ENCODE measurements at regions not wholly inside any gene's neighbourhood (a gene's known extent, or its start where the extent isn't known, plus 50 kb on each side); places are given as distances from the start of the nearest gene placed in this dataset.

DNA sequence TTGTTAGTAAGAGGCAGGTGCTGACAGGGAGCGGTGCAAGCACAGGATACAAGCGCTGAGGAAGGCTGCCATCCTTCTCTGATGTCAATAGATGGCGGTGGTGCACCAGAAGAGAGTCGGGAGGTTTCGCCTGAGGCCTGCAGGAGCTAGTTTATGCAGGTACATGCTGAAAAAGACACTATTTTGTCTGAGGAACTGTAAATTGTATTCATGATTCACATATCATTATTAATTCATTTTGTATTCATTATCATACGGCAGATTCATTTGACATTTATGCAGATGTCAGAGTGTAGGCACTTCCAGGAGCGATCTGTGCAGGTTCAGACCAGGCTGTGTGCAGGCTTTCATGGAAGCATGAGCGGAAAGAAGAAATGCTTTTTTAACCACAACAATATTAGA, 824.0 kb downstream of the STIM2 start:
- in situ Hi-C loops (cut with MboI) (no loop called here), intact Hi-C loops (cut with micrococcal nuclease; ENCODE audit: unreplicated experiment) (loop anchor here (10.0 kb wide), 2 partner anchors 540 to 640 kb away; no protein-coding TSS in a partner anchor)
- no peak overlapping the region for H3K4me3 ChIP-seq
- no peak overlapping the region for H3K9ac ChIP-seq (ENCODE audit: control insufficient read depth, insufficient read depth, low read length)
- no peak for FAIRE-seq
- RAD21 ChIA-PET (ENCODE audit: unreplicated experiment) = interaction anchor here (0.6 to 1.8 kb wide), 13 partner anchors 9 to 1320 kb away, joined by 3 to 16 read pairs (median 3); no protein-coding TSS in a partner anchor
- no peaks in the 10 kb centered on the region for H3K27me3 ChIP-seq (replicated peaks in 1 of 2; ENCODE audit: control insufficient read depth in 2 of 2, insufficient read depth in 2 of 2, low read length in 1 of 2)
- no peaks in the 10 kb centered on the region for H3K79me2 ChIP-seq (ENCODE audit: control insufficient read depth, insufficient read depth, low read length)
- no peaks in the 10 kb centered on the region for H3K36me3 ChIP-seq (ENCODE audit: control insufficient read depth in 2 of 2, insufficient read depth in 2 of 2, low read length in 1 of 2)
- WGBS (ENCODE audit: insufficient coverage, insufficient replicate concordance, low lambda C conversion rate, missing lambda C conversion rate) = 28% methylated on average over 8 of the region's 8 CpGs
- no TSS peak for BruUV-seq (replicated peaks)
- no peak for TF ChIP-seq SP1 (IDR thresholded peaks at IDR 0.05; ENCODE audit: low read depth, low read length)
- no peak for TF ChIP-seq NR2F1 (conservative IDR thresholded peaks at IDR 0.05)
- TF ChIP-seq SMC3 (IDR thresholded peaks at IDR 0.05; ENCODE audit: borderline replicate concordance, low read length) = peak; percentile 60
- TF ChIP-seq RAD21 (IDR thresholded peaks at IDR 0.05; ENCODE audit: insufficient read depth, low read depth, low read length) = peak; percentile 75
- TF ChIP-seq, protein P1, sequence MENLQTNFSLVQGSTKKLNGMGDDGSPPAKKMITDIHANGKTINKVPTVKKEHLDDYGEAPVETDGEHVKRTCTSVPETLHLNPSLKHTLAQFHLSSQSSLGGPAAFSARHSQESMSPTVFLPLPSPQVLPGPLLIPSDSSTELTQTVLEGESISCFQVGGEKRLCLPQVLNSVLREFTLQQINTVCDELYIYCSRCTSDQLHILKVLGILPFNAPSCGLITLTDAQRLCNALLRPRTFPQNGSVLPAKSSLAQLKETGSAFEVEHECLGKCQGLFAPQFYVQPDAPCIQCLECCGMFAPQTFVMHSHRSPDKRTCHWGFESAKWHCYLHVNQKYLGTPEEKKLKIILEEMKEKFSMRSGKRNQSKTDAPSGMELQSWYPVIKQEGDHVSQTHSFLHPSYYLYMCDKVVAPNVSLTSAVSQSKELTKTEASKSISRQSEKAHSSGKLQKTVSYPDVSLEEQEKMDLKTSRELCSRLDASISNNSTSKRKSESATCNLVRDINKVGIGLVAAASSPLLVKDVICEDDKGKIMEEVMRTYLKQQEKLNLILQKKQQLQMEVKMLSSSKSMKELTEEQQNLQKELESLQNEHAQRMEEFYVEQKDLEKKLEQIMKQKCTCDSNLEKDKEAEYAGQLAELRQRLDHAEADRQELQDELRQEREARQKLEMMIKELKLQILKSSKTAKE (IDR thresholded peaks at IDR 0.05; ENCODE audit: low read depth, poor library complexity, severe bottlenecking) = no peak
- no peak for TF ChIP-seq CBX3 (IDR thresholded peaks at IDR 0.05; ENCODE audit: borderline replicate concordance, low read depth)
- TF ChIP-seq, protein P2, sequence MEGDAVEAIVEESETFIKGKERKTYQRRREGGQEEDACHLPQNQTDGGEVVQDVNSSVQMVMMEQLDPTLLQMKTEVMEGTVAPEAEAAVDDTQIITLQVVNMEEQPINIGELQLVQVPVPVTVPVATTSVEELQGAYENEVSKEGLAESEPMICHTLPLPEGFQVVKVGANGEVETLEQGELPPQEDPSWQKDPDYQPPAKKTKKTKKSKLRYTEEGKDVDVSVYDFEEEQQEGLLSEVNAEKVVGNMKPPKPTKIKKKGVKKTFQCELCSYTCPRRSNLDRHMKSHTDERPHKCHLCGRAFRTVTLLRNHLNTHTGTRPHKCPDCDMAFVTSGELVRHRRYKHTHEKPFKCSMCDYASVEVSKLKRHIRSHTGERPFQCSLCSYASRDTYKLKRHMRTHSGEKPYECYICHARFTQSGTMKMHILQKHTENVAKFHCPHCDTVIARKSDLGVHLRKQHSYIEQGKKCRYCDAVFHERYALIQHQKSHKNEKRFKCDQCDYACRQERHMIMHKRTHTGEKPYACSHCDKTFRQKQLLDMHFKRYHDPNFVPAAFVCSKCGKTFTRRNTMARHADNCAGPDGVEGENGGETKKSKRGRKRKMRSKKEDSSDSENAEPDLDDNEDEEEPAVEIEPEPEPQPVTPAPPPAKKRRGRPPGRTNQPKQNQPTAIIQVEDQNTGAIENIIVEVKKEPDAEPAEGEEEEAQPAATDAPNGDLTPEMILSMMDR (IDR thresholded peaks at IDR 0.05 in 2 of 3, conservative IDR thresholded peaks at IDR 0.05 in 1 of 3; ENCODE audit: control insufficient read depth in 2 of 3, extremely low read depth in 1 of 3, insufficient read depth in 1 of 3, low read depth in 3 of 3, low read length in 3 of 3) = peak; percentile 70 to 79 (median 70)
- TF ChIP-seq, protein P3, sequence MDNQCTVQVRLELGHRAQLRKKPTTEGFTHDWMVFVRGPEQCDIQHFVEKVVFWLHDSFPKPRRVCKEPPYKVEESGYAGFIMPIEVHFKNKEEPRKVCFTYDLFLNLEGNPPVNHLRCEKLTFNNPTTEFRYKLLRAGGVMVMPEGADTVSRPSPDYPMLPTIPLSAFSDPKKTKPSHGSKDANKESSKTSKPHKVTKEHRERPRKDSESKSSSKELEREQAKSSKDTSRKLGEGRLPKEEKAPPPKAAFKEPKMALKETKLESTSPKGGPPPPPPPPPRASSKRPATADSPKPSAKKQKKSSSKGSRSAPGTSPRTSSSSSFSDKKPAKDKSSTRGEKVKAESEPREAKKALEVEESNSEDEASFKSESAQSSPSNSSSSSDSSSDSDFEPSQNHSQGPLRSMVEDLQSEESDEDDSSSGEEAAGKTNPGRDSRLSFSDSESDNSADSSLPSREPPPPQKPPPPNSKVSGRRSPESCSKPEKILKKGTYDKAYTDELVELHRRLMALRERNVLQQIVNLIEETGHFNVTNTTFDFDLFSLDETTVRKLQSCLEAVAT (IDR thresholded peaks at IDR 0.05) = no peak
- no peak for TF ChIP-seq NFIC (IDR thresholded peaks at IDR 0.05; ENCODE audit: low read depth, low read length)
- TF ChIP-seq STAT1 (conservative IDR thresholded peaks at IDR 0.05) = 0 out of 2 replicates have a peak, but pooled peaks have one; percentile 22
- no peaks in the 10 kb centered on the region for H4K20me1 ChIP-seq (ENCODE audit: control insufficient read depth, insufficient read depth)
- no peak overlapping the region for H3K4me2 ChIP-seq (ENCODE audit: control insufficient read depth, insufficient read depth)
- H3K4me1 ChIP-seq (ENCODE audit: control insufficient read depth, insufficient read depth, low read length) = no peaks in the 10 kb centered on the region
- no peak overlapping the region for H2AFZ ChIP-seq (ENCODE audit: control insufficient read depth, low read depth, low read length)
- ATAC-seq = peak; percentile 98
- POLR2A ChIA-PET = no interaction called here
- SMC1A ChIA-PET (ENCODE audit: uncharacterized antibody, unreplicated experiment) = interaction anchor here (0.6 to 2.6 kb wide), 19 partner anchors 10 to 798 kb away, joined by 3 to 14 read pairs (median 4); no protein-coding TSS in a partner anchor
- DNase-seq (ENCODE audit: low read depth, low spot score) = no peak
- CTCF ChIA-PET = interaction anchor here (0.6 to 3.2 kb wide), 41 partner anchors 10 to 1629 kb away, joined by 3 to 30 read pairs (median 4); no protein-coding TSS in a partner anchor
- no peak overlapping the region for H3K27ac ChIP-seq (ENCODE audit: control insufficient read depth, insufficient read depth)
- no peaks in the 10 kb centered on the region for H3K9me3 ChIP-seq (replicated peaks; ENCODE audit: control insufficient read depth, insufficient read depth, low read length)

Data from GM12878 (cell line).